ENCODE measurements at regions not wholly inside any gene's neighbourhood (a gene's known extent, or its start where the extent isn't known, plus 50 kb on each side); places are given as distances from the start of the nearest gene placed in this dataset.

GRCh38 chr2:155145758-155146229, 447.3 kb downstream of the KCNJ3 start:
- no peak for TF ChIP-seq EZH2 (IDR thresholded peaks at IDR 0.05)
- TF ChIP-seq POLR2AphosphoS5 (IDR thresholded peaks at IDR 0.05; ENCODE audit: borderline replicate concordance, low read depth, low read length), result no peak
